ENCODE measurements at regions not wholly inside any gene's neighbourhood (a gene's known extent, or its start where the extent isn't known, plus 50 kb on each side); places are given as distances from the start of the nearest gene placed in this dataset.

DNA sequence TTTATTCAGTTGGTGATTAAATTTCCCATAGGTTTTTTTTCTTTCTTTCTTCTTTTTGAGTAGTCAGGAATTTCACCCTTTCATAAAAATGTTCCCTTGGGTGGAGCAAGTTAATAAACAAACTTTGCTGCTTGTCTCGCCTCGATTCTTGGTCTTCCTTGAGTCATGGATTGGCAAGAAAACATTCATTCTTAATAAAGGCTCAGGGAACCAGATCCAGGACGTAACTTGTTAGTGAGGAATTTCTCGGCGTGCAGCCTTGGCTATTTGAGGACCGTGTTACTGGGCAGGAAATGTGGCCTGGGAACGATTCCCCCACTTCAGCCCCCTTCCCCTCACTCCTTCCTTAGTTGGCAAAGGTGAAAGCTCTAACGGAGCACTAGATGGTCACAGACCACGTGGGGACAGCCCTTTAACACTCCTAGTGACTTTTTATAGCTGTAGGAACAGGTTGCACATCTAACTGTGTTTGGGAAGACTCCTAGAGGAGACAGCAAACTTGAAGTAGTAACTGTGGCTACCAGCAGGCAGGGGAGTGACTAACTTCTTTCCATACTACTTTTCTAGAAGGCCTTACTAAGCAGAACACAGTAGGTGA is 106.8 kb downstream of the UCHL1 start:
- TF ChIP-seq, protein P1, sequence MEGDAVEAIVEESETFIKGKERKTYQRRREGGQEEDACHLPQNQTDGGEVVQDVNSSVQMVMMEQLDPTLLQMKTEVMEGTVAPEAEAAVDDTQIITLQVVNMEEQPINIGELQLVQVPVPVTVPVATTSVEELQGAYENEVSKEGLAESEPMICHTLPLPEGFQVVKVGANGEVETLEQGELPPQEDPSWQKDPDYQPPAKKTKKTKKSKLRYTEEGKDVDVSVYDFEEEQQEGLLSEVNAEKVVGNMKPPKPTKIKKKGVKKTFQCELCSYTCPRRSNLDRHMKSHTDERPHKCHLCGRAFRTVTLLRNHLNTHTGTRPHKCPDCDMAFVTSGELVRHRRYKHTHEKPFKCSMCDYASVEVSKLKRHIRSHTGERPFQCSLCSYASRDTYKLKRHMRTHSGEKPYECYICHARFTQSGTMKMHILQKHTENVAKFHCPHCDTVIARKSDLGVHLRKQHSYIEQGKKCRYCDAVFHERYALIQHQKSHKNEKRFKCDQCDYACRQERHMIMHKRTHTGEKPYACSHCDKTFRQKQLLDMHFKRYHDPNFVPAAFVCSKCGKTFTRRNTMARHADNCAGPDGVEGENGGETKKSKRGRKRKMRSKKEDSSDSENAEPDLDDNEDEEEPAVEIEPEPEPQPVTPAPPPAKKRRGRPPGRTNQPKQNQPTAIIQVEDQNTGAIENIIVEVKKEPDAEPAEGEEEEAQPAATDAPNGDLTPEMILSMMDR (conservative IDR thresholded peaks at IDR 0.05; ENCODE audit: low read length) = no peak
- H3K4me3 ChIP-seq (ENCODE audit: low read length) = no peak overlapping the region
- peak; percentile 75 for DNase-seq (ENCODE audit: low read depth)

DNA sequence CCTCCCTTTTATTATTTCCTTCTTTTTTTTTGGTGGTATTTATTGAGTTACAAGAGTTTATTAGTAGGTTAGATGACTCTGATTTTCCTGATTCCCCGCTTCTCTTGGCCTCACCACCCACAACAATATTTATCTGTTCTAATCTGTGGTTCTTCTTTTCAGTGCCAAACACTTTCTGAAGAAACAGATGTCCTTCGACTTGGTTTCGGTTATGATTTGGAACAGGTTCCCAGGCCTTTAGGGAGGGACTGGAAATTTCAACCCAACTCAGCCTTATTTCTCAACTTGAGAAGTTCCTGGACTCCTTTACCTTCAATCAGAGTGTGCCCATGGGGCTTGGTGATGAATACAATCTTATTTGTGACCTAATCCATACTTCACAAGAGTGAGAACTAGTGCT is 108.1 kb downstream of the UCHL1 start:
- H3K4me3 ChIP-seq (ENCODE audit: low read length) = no peak overlapping the region
- TF ChIP-seq, protein P1 (conservative IDR thresholded peaks at IDR 0.05; ENCODE audit: low read length) = no peak
- peak; percentile 29 for DNase-seq (ENCODE audit: low read depth)

DNA sequence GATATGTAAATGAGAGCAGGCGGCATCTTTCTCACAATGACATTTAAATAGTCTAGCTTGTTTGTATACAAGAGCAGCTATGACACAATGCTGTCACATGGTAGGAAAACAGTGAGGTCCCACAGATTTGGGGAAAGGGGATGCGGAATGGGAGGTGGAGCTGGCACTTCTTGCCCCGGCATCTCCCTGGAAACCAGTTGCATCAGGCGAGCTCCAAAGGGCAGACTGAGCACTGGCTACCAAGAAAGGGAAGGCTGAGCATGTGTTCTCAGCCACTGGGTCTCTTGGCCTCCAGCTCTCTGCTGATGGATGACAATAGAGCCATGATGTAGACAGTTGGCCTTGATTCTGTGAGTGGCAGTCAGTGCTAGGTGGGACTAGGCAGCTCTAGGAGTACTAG is 109.0 kb downstream of the UCHL1 start:
- TF ChIP-seq, protein P1 (conservative IDR thresholded peaks at IDR 0.05; ENCODE audit: low read length) = no peak
- no peak for DNase-seq (ENCODE audit: low read depth)
- H3K4me3 ChIP-seq (ENCODE audit: low read length) = no peak overlapping the region

DNA sequence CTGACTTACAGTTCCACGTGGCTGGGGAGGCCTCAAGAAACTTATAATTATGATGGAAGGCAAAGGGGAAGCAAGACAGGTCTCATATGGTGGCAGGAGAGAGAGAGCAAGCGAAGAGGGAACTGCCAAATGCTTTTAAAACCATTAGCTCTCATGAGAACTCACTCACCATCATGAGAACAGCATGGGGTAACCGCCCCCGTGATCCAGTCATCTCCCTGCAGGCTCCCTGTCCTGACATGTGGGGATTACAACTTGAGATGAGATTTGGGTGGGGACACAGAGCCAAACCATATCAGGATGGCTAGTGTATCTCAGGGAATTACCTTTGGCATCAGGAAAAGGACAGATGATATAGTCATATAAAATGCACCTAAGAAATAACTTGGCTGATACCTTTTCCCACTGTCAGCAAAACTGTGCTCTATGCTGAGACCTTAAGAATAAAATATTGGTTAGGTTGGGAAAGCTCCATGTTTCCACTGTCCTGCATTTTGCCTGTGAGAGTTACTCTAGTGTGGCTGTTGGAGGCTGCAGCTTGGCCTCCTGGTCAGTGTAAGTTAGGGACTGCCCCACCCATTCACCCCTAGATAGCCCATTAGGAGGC is 110.3 kb downstream of the UCHL1 start:
- no peak for DNase-seq (ENCODE audit: low read depth)
- TF ChIP-seq, protein P1 (conservative IDR thresholded peaks at IDR 0.05; ENCODE audit: low read length) = no peak
- H3K4me3 ChIP-seq (ENCODE audit: low read length) = no peak overlapping the region

DNA sequence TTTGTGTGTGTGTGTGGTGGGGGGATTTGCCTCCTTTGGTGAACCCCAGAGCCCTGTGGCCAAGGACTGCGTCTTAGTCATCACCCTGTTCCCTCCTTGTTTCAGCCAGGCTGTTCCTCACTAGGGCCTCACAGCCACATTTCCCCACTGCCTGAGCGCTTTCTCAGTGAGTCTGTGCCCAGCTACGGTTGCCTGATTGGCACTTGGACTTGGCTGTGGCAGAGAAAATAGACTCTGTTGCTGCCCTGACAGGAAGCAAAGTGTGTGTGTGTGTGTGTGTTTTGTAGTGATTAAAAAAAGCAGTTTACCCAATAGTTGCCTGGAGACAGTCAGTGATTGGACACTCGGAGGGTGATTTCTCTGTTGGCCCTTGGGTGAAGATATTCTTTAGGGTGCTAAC is 113.0 kb downstream of the UCHL1 start:
- TF ChIP-seq, protein P1 (conservative IDR thresholded peaks at IDR 0.05; ENCODE audit: low read length) = no peak
- H3K4me3 ChIP-seq (ENCODE audit: low read length) = no peak overlapping the region
- no peak for DNase-seq (ENCODE audit: low read depth)

DNA sequence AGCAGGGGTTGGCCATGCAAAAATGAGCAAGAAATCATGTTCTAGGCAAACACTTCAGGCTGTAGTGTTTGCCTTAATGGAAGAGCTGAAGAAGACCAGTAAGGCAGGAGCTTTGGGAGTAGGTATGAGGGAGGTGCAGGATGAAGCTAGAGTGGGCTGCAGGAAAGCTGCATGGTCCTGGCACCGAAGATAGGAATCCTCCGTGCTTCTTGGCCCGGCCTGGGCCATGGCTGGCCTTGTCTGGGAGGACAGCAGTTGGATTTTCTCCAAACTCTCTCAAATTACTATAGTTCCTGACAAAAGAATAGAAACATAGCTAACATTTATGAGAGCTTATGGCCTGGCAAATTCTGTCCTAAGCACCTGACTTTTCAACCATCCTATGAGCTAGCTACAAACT is 116.5 kb downstream of the UCHL1 start:
- DNase-seq (ENCODE audit: low read depth) = no peak
- TF ChIP-seq, protein P1 (conservative IDR thresholded peaks at IDR 0.05; ENCODE audit: low read length) = no peak
- H3K4me3 ChIP-seq (ENCODE audit: low read length) = no peak overlapping the region

DNA sequence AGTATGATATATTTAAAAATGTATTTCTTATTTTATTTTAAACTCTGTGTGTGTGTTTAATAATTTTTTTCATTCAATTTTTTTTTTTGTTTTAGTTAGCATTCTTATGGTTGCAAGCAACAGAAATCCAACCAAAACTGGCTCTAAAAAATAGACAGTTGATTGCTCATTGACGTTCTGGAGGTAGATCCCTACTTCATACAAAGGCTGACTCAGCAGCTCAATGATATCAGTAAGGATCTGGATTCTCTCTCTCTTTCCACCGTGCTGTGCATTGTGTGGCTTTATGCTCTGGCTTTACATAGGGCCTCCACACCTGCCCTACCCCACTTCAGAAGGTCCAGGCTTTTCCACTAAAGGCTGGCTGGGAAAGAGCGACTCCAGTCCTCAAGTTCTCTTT is 117.8 kb downstream of the UCHL1 start:
- no peak overlapping the region for H3K4me3 ChIP-seq (ENCODE audit: low read length)
- no peak for DNase-seq (ENCODE audit: low read depth)
- TF ChIP-seq, protein P1 (conservative IDR thresholded peaks at IDR 0.05; ENCODE audit: low read length) = no peak
